NCI-H345 (cell line): ENCODE measurements at regions not wholly inside any gene's neighbourhood (a gene's known extent, or its start where the extent isn't known, plus 50 kb on each side); places are given as distances from the start of the nearest gene placed in this dataset.

ENCODE experiments used
- DNase-seq: peaks from one replicate; lab custom pipeline; 2025; lab: John Stamatoyannopoulos, UW

DNA sequence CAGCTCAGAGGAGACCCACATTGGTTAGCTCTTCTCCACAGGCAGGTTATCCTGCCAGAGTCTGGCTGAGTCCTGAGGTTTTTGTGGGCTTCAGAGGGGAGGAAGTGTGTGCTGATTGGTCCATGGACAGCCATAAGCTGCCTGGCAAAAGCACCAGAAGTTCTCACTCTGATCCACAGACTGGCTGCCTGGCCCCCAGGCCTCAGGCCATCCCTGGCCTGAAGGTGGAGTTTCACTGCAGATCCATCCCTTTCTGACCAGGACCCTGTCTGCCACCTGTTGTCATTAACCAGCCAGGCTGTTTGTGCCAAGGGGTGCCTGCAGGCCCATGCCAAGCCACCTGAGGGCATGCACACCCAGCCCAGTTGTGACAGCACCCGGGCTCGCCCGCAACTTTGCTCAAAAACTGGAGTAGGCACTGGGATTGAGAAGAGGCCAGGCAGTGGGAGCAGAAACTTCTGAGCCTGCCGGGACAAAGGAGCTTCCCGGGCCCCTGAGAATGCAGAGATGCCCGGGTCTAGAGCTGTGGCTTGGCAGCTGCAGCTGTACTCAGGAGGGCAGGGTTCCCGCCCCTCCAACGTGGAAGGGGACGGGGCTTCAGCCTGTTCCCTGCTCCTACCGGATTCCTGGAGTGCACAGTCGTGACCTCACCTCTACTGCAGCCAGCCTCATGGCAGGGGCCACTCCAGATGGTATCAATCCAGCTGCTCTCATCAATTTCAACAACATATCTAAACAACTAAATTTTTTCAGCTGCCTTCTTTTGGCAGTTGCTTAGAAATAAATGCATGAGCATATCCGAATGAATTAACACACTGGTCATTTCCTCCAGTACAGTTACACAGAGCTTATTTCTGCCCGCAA, 1277.3 kb downstream of the SLC16A7 start:
- DNase-seq, result no peak

DNA sequence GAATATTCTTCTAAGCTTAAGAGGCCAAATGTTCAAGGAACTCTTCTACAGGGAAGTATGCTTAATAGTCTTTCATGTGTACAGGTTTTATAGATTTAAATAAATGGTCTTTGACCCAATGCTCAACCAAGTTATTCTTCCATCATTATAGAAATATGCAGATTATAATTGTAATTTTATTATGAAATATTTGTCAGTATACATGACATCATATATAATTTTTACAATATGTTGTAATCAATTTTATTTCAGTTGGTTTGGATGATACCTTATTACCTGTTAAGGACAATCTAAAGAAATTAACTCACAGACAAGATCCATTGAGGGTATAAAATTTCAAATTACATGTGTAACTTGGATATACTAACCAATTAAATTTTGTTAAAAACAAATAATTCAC, 1278.3 kb downstream of the SLC16A7 start:
- no peak for DNase-seq

DNA sequence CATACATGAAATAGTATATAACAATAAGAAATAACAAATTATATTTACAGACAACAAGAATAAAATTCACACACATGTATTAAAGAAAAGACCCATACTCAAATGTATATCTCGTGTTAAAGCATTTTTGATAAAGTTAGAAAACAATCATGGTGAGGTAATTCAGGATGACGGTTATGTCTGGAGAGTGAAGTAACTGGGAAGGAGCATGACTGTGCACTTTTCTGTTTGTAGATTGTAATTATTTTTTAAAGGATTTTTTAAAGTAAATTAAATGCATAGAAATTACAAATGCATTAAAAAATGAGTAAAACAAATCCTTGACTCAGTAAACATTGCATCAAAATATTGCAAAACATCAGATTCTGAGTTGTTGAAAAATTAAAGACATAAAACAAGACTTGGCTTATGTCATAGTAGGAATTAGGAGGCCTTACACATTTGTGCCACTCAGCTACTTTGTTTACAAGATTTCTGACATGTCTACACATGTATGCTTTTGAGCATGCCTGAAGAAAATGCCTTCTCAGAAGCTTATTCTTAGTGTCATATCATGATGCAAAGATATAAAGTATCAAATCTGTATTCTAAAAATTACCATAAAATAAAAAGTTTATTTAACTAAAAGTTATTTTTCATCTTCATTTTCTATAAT, 1325.1 kb downstream of the SLC16A7 start:
- no peak for DNase-seq

DNA sequence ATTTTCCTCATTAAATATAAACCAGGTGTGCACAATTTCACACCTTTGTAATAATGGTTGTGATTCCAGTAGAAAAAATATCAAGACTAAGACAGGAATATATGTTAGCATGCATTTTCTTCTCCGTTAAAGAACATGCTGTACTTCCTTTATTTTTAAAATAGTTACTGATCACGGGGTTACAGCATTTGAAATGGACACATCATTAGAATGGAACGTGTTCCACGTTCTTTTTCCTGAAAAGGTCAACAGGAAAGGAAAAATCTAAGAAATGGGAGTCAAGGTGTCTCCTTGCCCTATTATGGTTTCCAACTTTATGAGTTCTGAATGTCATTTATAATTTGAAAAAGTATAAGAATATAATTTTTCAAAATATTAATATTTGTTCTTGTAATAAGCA, 1325.7 kb downstream of the SLC16A7 start:
- DNase-seq, result no peak

DNA sequence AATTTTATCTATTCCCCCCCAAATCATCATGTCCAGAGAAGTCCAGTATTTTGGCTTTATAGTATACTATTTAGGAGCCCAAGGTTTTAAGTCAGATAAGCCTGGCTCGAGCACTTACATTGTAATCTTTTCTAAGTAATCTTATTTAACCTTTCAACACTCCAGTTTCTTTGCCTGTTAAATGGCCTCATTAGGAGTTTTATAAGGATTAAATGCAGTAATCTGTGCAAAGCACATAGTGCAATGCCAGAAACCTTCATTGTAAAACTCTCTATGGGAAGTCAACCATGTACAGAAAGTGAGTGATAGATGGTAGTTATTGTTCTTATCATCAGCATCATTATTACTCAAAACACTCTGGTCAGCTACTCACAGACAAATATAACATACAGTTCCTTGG, 1330.4 kb downstream of the SLC16A7 start:
- DNase-seq, result no peak

DNA sequence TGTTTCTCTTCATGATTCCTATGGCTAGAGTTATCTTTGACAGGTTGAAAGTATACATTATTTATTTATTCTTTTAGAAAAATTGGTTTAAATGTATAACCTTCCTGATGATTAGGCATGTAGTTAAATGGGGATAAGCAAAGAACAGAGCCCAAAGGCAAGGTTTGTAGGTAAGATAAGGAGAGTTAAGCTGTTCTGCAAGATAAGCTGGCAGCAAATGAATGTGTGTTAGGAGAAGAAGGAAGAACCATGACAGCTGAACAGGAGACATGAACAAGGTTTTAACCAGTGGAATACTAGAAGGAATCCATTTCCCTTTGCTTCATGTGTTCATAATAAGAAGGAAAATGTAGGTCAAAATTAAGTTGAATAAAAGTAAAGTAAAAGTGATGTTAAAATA, 1330.1 kb upstream of the USP15 start:
- DNase-seq, result no peak

DNA sequence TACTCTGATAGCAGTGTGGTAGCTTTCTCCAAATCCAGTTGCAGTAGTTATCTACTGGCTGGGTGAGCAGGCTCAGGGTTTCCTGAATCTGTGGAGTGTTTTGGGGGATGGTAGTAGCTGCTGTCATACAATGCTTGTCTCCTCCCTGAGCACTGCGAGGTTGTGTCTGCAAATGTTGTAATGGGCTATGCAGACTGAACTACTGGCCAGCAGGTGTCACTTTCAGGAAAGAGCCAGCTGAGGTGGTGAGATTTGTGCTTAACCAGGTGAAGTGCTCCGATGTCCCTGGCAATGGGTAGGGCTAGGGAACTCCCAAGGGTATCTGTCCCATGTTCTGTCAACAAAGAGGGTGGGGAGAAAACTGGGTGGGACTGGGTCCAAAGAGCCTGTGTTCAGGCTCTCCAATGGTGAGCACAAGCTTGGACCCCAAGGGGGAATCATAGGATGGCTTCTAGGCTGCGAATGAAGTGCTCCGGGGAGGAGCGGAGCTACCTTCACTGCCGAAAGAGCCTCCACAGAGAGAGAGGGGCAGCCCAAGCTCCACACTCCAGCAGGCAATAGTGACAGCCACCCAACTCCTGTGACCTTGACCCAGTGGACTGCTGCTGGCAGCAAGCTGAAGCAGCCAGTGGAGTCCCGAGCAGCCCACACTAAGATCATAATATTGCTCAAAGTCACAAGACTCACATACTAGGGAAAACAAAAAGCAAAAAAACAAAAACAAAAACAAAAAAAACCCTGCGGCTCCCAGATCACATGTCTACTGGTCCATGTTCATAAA, 1324.0 kb upstream of the USP15 start:
- no peak for DNase-seq

DNA sequence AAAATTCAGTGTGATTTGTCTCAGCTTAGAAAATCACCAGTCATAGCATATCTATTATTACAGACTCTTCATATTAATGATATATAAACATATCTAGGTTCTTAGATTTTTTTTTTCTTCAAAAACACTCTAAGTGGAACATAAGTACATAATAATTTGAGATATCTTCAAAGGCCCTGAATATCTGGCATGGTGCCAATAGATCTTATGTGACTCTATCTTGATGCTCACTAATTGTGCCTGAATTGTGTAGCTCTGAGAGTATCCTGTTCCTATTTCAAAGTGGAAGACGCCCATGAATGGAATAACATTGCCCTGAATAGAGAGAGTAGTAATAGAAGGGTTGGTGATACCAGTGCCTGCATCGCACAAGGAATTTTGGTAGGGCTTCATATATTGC, 1312.7 kb upstream of the USP15 start:
- DNase-seq, result no peak

DNA sequence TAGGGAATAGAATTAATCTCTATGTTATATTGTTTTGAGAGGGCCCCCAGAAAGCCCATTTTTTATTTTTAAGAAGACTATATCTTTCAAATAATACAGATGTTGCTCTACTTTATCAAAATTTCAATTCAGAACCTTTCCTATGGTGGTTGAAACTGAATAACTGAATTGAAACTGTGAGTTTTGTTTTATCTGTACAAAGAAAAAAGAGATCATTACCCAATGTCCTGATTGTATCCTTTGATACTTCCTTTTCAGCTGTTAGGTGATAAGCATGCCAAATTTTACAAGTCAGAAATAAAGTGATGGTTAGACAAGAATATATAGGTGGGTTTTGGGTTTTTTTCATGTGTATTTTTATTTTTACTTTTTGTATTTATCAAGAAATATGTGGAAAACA, 1293.1 kb upstream of the USP15 start:
- DNase-seq, result no peak

DNA sequence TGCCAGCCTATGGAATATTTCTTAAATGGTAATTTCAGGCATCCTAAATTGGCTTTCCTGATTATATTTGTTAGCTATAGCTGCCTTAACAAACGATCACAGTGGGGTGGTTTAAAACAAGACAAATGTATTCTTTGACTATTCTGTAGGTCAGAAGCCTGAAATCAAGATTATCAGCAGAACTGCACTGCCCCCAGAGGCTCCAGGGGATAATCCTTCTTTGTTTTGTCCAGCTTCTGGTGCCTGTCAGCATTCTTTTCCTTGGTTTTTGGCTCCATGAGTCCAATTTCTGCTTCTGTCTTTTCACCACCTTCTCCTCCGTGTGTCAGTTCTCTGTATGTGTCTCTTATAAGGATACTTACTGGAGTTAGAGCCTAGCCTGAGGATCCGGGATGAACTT, 1282.2 kb upstream of the USP15 start:
- DNase-seq, result no peak

DNA sequence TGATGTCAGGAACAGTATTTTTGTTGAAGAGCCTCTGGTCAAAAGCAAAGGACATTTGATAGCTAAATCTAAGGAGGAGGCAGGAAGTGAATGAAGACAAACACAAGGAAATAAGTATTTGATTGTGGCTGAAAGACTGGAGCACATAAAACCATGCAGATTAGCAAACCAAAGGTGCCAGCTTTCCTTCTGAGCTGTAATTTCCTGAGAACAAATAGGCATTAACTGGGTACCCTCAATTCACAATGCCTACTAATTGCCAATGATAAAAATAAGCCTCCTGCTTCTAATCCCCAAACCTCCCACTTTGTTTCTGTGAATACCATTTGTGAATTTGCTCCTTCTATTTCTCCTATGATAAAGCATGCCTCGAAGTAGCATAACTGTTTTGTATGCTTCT, 1279.6 kb upstream of the USP15 start:
- no peak for DNase-seq

DNA sequence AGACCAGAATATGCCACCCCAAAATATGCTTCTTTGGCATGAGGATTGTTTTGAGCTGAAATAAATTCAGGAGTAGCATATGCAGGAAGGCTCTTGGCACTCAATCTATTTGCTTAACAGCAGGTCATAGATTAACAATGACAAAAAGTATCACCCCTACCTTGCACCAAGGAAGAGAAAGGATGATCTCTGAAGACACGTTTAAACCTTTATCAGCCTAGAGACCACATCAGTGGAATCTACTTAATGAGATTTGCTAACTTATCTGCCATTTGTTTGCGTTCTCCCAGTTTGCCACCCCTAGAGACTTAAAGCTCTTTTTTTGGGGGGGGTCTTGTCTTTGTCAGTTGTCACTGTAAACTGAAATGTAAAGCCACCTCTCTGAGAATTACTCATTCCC, 1278.7 kb upstream of the USP15 start:
- DNase-seq, result no peak

DNA sequence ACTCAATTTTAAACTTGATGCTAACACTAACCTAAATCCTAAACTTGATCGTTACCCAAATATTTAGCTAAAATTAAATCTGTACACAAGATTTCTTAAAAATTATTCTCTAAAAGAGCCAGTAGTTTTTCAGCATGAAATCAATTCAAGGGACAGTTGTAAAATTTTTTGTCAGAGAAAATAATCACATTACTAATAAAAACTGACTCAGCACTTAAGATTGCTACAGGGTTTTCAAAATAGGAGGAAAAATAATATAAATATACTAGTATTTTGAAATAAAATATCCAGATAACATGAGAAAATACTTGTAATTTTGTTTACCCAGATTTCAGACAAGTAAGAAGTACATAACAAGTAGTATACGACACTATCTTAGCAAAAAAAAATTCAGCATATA, 1268.1 kb upstream of the USP15 start:
- DNase-seq, result no peak

DNA sequence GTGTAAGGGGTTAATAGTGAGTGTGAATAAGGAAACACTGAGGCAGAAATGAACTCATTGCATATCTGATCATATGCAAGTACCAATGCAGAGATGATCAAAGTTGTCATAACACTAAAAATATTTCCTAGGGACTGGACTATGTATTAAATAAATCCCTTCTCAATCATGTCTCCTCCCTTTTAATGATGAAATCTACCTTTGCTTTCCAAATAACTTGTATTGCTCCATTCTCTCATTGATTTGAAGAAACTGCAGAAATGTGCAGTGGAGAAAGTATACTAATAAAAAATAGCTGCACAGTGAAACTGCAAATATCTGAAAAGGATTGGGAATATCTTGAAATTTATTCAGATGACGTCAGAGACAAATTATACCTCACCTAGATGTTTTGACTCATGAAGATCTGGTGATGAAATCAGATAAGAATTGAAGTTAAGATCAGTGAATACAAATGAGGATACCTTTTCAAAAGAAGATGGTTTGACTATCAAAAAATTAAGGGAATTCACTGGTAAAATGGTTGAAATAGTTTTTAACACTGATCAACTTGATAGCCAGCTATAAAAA, 1264.9 kb upstream of the USP15 start:
- DNase-seq, result no peak

DNA sequence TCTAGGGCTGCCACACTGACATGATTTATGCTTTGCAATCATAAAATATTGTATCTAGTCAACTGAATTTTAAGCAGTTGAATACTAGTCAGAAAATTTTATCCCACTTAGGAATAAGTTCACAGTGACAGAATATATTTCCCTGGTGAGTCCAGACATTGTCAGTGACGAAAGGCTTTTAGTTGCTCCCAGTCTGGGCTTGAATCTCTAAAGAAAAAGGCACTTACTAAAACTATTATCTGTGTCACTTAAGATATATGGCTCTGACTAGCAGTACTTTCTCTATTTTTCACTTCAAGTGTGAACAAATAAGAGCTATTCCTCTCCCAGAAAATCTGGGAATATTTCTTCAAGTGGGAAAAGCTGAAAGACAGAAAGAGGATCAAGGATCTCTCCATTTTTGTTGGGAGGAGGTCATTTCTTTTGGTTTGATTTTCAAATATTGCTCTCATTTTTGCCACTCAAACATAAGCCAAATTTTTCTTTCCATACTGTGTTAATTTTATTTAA, 1262.3 kb upstream of the USP15 start:
- no peak for DNase-seq

DNA sequence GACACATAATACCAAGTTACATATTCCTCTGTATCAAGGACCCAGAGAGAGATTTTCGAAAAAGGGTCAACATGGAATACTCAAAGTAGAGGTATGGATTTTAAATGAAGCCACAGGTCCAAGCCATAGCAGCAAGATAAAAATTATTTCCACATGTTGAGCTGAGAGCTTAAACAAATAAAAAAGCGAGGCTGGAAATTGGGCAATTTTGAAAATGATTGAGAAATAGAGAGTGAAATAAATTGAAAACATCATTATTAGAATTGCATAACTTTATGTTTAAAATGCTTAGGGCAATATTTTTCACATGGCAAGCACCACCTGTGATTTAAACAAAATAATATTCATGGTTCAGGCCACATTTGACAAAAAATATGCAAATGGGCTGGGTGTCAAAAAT, 1251.0 kb upstream of the USP15 start:
- no peak for DNase-seq

DNA sequence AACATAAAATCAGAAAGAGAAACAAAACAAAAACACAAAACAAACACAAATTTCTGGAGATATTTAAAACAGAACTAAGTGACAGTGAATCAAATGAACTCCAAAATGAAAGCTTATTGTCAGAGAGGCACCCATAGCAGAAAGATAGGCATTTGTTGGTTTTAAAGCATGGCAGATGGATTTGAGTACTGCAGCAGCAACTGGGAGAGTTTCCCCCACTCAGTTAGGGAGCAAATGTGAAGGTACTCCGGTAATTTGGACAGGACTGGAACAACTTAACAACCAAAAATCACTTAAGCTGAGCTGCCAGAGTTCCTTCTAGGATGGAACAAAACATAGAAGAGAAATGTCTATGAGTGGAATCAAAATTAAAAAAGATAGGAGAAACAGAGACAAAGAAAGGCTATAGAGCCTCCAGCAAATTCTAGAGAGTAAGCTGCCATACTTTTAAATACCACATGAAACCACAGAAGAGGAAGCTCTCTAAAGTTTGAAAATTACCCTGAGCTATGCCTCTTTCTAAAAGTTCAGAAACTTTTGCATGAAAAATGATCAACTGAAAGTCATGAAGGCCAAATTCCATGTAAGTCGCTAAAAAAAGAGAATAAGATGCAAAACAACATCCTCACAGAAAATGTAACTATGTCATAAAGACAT, 1248.3 kb upstream of the USP15 start:
- no peak for DNase-seq

DNA sequence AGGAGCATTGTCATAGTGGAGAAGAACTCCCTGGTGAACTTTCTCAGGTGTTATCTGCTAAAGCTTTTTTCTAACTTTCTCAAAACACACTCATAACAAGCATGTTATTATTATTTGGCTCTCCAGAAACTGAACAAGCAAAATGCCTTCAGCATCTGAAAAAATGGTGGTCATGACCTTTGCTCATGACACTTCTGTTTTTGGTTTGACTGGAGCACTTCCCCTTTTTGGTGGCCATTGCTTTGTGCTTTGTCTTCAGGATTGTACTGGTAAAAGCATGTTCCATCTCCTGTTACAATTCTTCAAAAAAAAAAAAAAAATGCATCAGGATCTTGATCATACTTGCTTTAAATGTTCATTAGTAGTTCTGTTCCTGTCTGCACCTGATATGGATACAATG, 1241.6 kb upstream of the USP15 start:
- DNase-seq, result no peak

DNA sequence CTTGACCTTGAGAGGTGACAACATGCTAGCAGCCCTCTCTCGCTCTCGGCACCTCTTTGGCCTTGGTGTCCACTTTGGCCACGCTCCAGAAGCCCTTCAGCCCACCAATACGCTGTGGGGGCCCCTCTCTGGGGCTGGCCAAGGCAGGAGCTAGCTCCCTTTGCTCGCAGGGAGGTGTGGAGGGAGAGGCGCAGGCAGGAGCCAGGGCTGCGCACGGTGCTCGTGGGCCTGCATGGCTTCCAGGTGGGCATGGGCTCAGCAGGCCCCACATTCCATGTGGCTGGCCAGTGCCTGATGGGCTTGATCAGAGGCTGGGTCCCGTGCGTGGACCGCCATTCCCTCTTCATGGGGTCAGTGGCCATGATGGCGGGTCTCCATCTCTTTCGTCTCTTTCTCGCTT, 1237.0 kb upstream of the USP15 start:
- DNase-seq, result no peak

DNA sequence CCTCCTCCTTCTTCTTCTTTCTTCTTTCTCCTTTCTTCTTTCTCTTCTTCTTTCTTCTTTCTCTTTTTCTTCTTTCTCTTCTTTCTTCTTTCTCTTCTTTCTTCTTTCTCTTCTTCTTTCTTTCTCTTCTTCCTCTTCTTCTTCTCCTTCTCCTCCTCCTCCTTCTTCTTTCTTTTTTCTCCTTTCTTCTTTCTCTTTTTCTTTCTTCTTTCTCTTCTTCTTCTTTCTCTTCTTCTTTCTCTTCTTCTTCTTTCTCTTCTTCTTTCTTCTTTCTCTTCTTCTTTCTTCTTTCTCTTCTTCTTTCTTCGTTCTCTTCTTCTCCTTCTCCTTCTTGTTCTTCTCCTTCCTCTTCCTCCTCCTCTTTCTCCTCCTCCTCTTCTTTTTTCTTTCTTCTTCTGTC, 1230.7 kb upstream of the USP15 start:
- DNase-seq, result no peak

DNA sequence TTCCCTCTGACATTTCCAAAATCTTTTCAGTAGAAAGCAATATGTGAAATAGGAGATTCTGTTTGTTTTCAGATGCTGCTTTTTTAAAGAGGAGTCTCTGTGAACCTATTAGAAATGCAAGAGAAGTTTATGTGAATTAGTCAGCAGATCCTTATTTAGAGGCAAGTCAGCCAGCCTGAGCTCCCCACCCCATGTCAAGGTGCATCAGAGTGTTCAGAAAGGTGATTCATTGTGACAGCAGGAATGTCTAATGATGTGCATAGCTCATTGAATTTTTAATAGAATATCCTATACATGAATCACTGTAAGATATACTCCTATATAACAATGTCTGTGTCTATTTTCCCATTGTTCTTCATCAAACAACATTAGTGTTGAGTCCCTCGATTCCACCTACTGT, 1222.4 kb upstream of the USP15 start:
- DNase-seq, result no peak

DNA sequence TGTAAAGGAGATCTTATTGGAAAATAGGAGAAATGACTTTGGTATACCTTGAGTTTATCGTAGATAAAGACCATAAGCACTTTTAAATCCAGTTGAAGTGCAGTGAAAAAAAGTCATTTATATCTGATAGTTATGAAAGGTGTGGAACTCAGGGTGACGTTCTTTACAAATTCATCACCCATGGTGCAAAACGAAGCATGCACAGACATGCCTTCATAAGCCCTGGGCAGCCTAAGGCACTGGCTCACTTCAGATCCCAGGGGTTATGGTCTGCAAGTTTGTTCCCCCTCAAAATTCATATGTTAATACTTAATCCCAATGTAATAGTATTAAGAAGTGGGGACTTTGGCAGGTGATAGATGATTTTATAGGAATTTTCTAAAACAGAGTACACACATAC, 1216.4 kb upstream of the USP15 start:
- DNase-seq, result no peak
